HG03135 (cell line): ENCODE measurements at regions not wholly inside any gene's neighbourhood (a gene's known extent, or its start where the extent isn't known, plus 50 kb on each side); places are given as distances from the start of the nearest gene placed in this dataset.
"Not testable (repeated sequence)": the region's sequence is repeated elsewhere in the genome, so short reads cannot be mapped to it uniquely, and the experiment has no call there.

Experiments used
- ATAC-seq: cut with Tn5 transposase; IDR thresholded peaks from one replicate; pipeline ENCODE4 v1.9.1; 2021; ENCODE audit warnings: mild to moderate bottlenecking, moderate library complexity; ENCODE audit not compliant: unreplicated experiment

GRCh38 chr18:71405169-71405809 lies 1116.4 kb downstream of the SOCS6 start:
- ATAC-seq: no peak

- no peak for ATAC-seq
Measured at GRCh38 chr18:71403501-71403900, 1114.7 kb downstream of the SOCS6 start.

GRCh38 chr18:71398531-71398930 lies 1109.7 kb downstream of the SOCS6 start:
- no peak for ATAC-seq

- no peak for ATAC-seq
Measured at GRCh38 chr18:71388148-71388547, 1099.3 kb downstream of the SOCS6 start.

- no peak for ATAC-seq
Measured at GRCh38 chr18:71374294-71375000, 1085.6 kb downstream of the SOCS6 start.

GRCh38 chr18:71371951-71372605 lies 1083.2 kb downstream of the SOCS6 start:
- ATAC-seq: no peak

GRCh38 chr18:71370671-71371445 lies 1082.0 kb downstream of the SOCS6 start:
- ATAC-seq: no peak

GRCh38 chr18:71370095-71370494 lies 1081.2 kb downstream of the SOCS6 start:
- no peak for ATAC-seq

GRCh38 chr18:71362140-71362539 lies 1073.3 kb downstream of the SOCS6 start:
- no peak for ATAC-seq

- not testable (repeated sequence) for ATAC-seq
Measured at GRCh38 chr18:71355599-71355998, 1066.8 kb downstream of the SOCS6 start.

GRCh38 chr18:71352618-71353017 lies 1063.8 kb downstream of the SOCS6 start:
- ATAC-seq: no peak

- no peak for ATAC-seq
Measured at GRCh38 chr18:71336576-71337210, 1047.8 kb downstream of the SOCS6 start.

GRCh38 chr18:71329563-71329962 lies 1040.7 kb downstream of the SOCS6 start:
- ATAC-seq: no peak

GRCh38 chr18:71329114-71329513 lies 1040.3 kb downstream of the SOCS6 start:
- ATAC-seq: no peak

- ATAC-seq: no peak
Measured at GRCh38 chr18:71327850-71328249, 1039.0 kb downstream of the SOCS6 start.

GRCh38 chr18:71327441-71327840 lies 1038.6 kb downstream of the SOCS6 start:
- no peak for ATAC-seq

- no peak for ATAC-seq
Measured at GRCh38 chr18:71326826-71327225, 1038.0 kb downstream of the SOCS6 start.

GRCh38 chr18:71324356-71324755 lies 1035.5 kb downstream of the SOCS6 start:
- no peak for ATAC-seq

GRCh38 chr18:71322201-71322600 lies 1033.4 kb downstream of the SOCS6 start:
- ATAC-seq: no peak

- no peak for ATAC-seq
Measured at GRCh38 chr18:71321319-71321718, 1032.5 kb downstream of the SOCS6 start.

GRCh38 chr18:71304856-71305255 lies 1016.0 kb downstream of the SOCS6 start:
- no peak for ATAC-seq
